ENCODE measurements at regions not wholly inside any gene's neighbourhood (a gene's known extent, or its start where the extent isn't known, plus 50 kb on each side); places are given as distances from the start of the nearest gene placed in this dataset.

DNA sequence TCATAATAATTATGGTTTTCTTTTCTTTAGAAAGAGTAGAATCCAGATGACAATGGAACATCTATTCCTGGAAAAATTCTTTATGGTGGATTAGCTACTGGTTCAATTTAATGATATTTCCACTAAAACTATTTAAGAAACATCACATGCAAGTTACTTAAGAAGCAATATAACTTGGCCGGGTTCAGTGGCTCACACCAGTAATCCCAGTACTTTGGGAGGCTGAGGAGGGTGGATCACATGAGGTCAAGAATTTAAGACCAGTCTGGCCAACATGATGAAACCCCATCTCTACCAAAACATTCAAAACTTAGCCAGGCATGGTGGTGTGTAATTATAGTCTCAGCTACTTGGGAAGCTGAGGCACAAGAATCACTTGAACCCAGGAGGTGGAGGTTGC, 65.9 kb upstream of the SMLR1 start:
- no peak overlapping the region for H3K4me3 Mint-ChIP-seq (ENCODE audit: low read depth, unreplicated experiment)
- CTCF ChIA-PET = no interaction called here
- no peaks in the 10 kb centered on the region for H3K4me1 Mint-ChIP-seq (ENCODE audit: low read depth, unreplicated experiment)
- peaks cover 27% of the 10 kb centered on the region for H3K27me3 Mint-ChIP-seq (ENCODE audit: unreplicated experiment)
- H3K9me3 Mint-ChIP-seq (ENCODE audit: low read depth, unreplicated experiment) = no peaks in the 10 kb centered on the region
- BruUV-seq (replicated peaks) = no TSS peak
- H3K27ac Mint-ChIP-seq (ENCODE audit: unreplicated experiment) = no peak overlapping the region
- TF ChIP-seq, protein P1, sequence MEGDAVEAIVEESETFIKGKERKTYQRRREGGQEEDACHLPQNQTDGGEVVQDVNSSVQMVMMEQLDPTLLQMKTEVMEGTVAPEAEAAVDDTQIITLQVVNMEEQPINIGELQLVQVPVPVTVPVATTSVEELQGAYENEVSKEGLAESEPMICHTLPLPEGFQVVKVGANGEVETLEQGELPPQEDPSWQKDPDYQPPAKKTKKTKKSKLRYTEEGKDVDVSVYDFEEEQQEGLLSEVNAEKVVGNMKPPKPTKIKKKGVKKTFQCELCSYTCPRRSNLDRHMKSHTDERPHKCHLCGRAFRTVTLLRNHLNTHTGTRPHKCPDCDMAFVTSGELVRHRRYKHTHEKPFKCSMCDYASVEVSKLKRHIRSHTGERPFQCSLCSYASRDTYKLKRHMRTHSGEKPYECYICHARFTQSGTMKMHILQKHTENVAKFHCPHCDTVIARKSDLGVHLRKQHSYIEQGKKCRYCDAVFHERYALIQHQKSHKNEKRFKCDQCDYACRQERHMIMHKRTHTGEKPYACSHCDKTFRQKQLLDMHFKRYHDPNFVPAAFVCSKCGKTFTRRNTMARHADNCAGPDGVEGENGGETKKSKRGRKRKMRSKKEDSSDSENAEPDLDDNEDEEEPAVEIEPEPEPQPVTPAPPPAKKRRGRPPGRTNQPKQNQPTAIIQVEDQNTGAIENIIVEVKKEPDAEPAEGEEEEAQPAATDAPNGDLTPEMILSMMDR (IDR thresholded peaks at IDR 0.05; ENCODE audit: unreplicated experiment) = no peak
- intact Hi-C loops (cut with micrococcal nuclease; ENCODE audit: unreplicated experiment) = loop anchor here (2.0 to 5.0 kb wide), 2 partner anchors 468 to 724 kb away; no protein-coding TSS in a partner anchor
- no peak for DNase-seq
- no peaks in the 10 kb centered on the region for H3K36me3 Mint-ChIP-seq (ENCODE audit: insufficient read depth, unreplicated experiment)

DNA sequence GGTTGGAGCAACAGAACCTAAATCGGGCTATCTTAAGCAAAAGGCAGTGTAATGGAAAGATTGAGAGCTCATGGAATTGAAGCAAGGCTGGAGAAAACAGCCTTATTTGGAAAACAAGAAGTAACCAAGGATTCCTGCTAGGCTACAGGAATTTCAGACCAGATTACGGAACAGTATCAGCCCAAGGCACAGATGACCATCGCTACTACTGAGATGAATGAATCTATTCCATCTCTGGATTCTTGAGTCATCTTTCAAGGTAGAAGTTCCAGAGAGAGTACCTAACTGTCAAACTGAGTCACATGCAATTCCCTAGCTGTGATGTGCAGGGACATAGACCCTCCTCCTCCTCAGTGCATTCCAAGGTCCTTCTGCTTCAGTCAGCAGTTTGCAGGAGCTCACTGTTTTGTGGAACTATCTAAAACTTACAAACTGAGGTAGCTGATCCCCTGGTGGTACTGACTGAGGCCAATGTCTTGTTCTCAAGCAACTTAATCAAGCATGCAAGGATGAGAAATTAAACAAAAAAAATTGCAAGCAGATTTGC, 62.0 kb upstream of the SMLR1 start:
- H3K36me3 Mint-ChIP-seq (ENCODE audit: insufficient read depth, unreplicated experiment) = no peaks in the 10 kb centered on the region
- no peaks in the 10 kb centered on the region for H3K4me1 Mint-ChIP-seq (ENCODE audit: low read depth, unreplicated experiment)
- no peaks in the 10 kb centered on the region for H3K9me3 Mint-ChIP-seq (ENCODE audit: low read depth, unreplicated experiment)
- TF ChIP-seq, protein P1 (IDR thresholded peaks at IDR 0.05; ENCODE audit: unreplicated experiment) = no peak
- no peak overlapping the region for H3K4me3 Mint-ChIP-seq (ENCODE audit: low read depth, unreplicated experiment)
- peaks cover 27% of the 10 kb centered on the region for H3K27me3 Mint-ChIP-seq (ENCODE audit: unreplicated experiment)
- BruUV-seq (replicated peaks) = no TSS peak
- intact Hi-C loops (cut with micrococcal nuclease; ENCODE audit: unreplicated experiment) = no loop called here
- DNase-seq = no peak
- CTCF ChIA-PET = no interaction called here
- H3K27ac Mint-ChIP-seq (ENCODE audit: unreplicated experiment) = no peak overlapping the region

DNA sequence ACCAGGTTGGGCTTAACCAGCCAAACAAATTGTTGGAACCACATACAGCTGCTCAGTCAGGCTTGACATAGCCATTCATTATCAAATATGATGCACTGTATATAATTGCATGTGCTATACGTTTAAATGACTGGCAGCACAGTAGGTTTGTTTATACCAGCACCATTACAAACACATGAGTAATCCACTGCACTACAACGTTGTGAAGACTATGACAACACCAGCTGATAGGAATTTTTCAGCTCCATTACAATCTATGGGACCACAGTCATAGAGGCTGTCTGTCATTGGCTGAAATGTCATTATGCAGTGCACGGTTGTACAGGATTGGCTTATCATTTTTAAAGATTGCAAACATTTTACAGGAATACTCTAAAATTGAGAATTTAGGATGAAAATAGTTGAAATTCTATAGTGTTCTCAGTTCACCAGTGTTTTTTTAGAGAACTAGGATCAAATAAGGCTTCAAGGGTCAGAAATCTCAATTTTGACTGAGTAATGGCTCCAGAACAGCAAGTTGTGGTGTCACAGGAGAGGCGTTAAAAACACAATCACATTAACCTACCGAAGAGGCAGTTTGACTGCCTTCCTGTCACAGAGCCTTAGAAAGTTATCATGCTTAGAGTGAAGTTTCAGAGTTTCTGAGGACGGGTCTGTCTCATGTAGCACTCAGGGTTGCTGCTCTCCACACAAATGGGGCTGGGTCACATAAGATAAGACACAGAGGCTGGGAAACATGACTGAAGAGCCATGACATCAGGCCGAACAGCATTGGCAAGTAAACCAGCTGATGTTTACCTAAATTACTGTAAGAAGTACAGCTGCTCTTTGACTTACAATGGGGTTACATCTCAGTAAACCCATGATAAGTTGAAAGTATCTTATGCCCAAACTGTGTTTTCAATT, 60.7 kb upstream of the SMLR1 start:
- Mint-ChIP-seq H3K27ac (ENCODE audit: unreplicated experiment) (no peak overlapping the region), H3K4me1 (ENCODE audit: low read depth, unreplicated experiment) (no peaks in the 10 kb centered on the region), H3K4me3 (ENCODE audit: low read depth, unreplicated experiment) (no peak overlapping the region), H3K27me3 (ENCODE audit: unreplicated experiment) (peaks cover 27% of the 10 kb centered on the region), H3K9me3 (ENCODE audit: low read depth, unreplicated experiment) (no peaks in the 10 kb centered on the region), H3K36me3 (ENCODE audit: insufficient read depth, unreplicated experiment) (no peaks in the 10 kb centered on the region)
- TF ChIP-seq, protein P1 (IDR thresholded peaks at IDR 0.05; ENCODE audit: unreplicated experiment) = no peak
- BruUV-seq (replicated peaks) = no TSS peak
- intact Hi-C loops (cut with micrococcal nuclease; ENCODE audit: unreplicated experiment) = no loop called here
- CTCF ChIA-PET = no interaction called here
- no peak for DNase-seq

DNA sequence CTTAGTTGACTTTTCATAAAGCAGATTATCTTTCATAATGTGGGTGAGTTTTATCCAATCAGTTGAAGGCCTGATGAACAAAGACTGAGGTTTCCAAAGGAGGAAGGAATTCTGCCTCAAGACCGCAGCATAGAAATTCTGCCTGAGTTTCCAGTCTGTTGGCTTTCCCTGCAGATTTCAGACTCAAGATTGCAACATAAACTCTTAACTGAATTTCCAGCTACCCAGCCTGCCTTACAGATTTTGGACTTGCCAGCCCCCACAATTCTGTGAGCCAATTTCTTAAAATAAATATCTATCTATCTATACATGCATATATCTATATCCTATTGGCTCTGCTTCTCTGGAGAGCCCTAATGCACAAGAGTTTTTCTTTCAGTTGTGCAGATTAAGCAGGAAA, 57.3 kb upstream of the SMLR1 start:
- BruUV-seq (replicated peaks) = no TSS peak
- Mint-ChIP-seq H3K4me1 (ENCODE audit: low read depth, unreplicated experiment) (no peaks in the 10 kb centered on the region), H3K4me3 (ENCODE audit: low read depth, unreplicated experiment) (no peak overlapping the region), H3K27ac (ENCODE audit: unreplicated experiment) (no peak overlapping the region), H3K36me3 (ENCODE audit: insufficient read depth, unreplicated experiment) (no peaks in the 10 kb centered on the region), H3K27me3 (ENCODE audit: unreplicated experiment) (no peaks in the 10 kb centered on the region), H3K9me3 (ENCODE audit: low read depth, unreplicated experiment) (no peaks in the 10 kb centered on the region)
- no peak for DNase-seq
- intact Hi-C loops (cut with micrococcal nuclease; ENCODE audit: unreplicated experiment) = no loop called here
- CTCF ChIA-PET = no interaction called here
- TF ChIP-seq, protein P1 (IDR thresholded peaks at IDR 0.05; ENCODE audit: unreplicated experiment) = no peak

Measured in Calu3 (cell line).